GM10266 (cell line): ENCODE measurements at regions not wholly inside any gene's neighbourhood (a gene's known extent, or its start where the extent isn't known, plus 50 kb on each side); places are given as distances from the start of the nearest gene placed in this dataset.

ENCODE experiments used
- DNase-seq: peaks from one replicate; pipeline ENCODE4 v3.0.0; 2012; ENCODE audit errors: extremely low spot score
- CTCF ChIP-seq: IDR thresholded peaks from 2 replicates; pipeline ENCODE4 v1.5.1; 2012; ENCODE audit warnings: mild to moderate bottlenecking, low read depth; ENCODE audit not compliant: control insufficient read depth, insufficient read depth; ENCODE audit errors: missing control alignments

DNA sequence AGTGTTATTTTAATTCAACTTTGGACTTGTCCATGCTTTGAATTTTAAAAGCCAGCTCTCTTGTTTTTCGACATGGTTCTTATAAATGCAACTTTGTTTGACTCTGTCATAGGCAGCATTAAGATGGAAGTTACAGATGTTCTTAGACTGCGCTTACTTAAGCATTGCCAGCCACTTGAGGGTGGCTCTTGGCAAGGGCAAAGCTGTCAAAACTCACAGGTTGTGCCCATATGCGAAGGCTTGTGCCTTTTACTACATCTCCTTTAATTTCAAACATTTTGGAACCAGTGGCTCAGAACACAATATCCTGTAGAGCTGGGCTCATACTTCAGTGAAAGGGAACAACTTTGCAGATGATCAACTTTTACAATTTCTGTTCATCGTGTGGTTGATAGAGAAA, 135.5 kb downstream of the TRAM1L1 start:
- DNase-seq = no peak
- TF ChIP-seq CTCF = no peak

DNA sequence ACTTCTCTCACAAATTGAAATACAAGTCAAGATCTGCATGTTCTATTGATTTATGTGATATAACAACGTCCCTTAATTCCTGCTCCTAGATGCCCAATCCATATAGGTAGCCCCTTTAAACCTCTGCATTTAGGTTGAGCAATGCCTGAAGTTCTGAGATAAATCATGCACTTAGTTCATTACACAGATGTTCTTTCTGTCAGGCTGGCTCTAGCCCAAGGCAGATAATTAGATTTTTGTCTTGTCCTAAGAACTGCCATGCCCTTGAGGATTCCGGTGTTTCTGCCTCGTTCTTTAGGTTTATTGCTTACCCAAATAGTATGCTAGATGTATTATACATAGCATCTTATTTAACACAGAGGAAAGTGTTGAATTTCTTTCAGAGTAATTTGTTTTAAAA, 143.1 kb downstream of the TRAM1L1 start:
- TF ChIP-seq CTCF = no peak
- DNase-seq = no peak

DNA sequence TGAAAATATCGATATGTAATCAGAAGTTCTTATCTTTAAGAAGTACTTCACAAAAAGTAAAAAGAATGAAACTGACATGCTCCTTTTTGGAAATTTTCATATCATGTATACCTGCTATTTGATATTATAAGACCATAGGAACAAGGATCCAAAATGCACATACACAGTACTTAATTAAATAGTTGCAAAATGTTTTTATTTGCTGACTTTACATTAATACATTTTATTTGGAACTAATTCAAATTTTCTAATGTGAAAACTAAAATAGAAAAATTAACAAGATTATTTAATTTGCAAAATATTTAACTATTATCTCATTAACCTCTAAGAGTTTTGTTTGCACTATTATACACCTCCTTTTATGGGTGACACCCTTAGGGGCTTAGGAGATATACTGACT, 155.0 kb downstream of the TRAM1L1 start:
- DNase-seq = no peak
- TF ChIP-seq CTCF = no peak

DNA sequence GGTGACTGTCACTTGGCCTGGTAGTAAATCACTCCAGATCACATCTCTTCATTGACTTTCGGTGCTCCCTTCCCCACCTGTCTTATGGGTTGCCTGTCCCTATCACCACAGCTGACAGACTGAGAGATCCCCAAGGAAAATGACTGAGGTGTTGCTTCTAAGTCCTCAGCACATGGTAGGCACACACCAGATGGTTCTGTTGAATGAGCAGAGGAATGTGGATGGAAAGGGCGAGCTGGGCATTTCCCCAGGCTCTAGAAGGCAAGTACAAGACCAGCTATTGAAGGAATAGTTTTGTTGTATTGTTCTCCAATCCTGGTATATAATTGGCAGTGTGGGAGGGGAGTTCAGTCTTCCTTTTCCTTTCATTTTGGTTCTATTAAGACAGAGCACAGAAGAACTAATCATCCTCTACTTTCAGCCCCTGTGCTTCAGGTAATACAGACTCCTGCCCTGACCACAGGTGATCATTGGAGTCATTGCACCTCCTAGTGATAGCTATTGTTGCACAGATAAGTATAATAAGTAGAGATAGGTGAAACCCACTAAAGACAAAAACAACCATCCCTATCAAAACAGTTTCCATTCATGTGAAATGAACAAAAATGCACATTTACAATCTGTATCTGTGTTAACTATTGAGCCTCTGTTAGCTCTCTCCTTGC, 158.6 kb downstream of the TRAM1L1 start:
- TF ChIP-seq CTCF = no peak
- DNase-seq = peak; percentile 8

DNA sequence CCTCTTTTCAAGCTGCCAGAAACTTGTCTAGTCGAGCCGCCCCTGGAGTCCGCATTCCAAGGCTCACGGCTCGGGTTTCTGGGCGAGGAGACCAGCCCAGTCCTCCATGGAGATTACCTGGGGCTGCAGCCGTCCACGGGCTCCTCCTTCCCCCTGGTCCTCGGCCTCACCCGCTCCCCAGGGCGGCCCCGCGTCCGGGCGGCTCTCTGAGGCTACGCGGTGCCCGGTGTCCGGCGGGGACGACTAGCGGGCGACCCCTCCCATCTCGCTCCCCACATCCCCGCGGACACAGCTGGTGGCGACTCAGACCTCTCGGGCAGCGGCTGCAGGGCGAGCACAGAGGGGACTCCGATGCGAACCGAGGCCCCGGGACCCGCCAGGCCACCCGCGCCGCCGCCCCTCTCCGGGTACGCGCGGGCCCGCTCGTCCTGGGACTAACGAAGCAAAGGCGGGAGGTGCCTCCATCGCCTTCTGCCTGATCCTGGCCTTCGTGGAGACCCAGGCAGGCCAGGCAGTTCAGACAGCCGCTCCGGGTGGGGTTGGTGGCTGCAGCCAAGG, 159.4 kb downstream of the TRAM1L1 start:
- DNase-seq = no peak
- TF ChIP-seq CTCF = no peak

DNA sequence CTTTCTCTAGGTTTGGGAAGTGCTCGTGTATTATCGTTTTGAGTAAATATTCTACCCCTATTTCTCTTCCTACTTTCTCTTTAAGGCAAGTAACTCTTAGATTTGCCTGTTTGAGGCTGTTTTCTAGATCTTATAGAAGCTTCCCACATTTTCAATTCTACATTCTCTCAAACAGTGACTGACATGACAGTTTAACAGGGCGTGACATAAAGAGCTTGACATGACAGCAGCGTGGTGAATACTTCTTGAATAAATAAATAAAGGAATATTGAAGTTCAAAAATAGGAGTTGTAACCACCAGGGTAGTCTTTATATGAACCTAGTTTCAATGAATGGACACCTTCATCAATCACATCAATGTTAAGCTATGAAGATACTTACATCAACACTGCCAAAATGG, 162.0 kb downstream of the TRAM1L1 start:
- DNase-seq = no peak

More for the DNA sequence above, 162.0 kb downstream of the TRAM1L1 start:
- no peak for TF ChIP-seq CTCF
